Spleen (tissue), 11 donors: ENCODE measurements at regions not wholly inside any gene's neighbourhood (a gene's known extent, or its start where the extent isn't known, plus 50 kb on each side); places are given as distances from the start of the nearest gene placed in this dataset.
A peak's percentile ranks its signal among the peaks of the same experiment; 100 is the strongest.

Experiments used
- DNase-seq: peaks from one replicate; pipeline ENCODE4 v3.0.0-alpha.2; 2020
- H3K27ac ChIP-seq, 8 donors: fragments of 200-600 bp; sonication (generic) in 7 of 8; 1 replicate in 4 of 8; 2 replicates in 4 of 8; pipeline versions ENCODE4 v1.5.0 to v1.8.0; 2016 to 2021; ENCODE audit warnings: inconsistent platforms in 4 of 8, mild to moderate bottlenecking in 4 of 8, moderate library complexity in 1 of 8
- H3K27me3 ChIP-seq, 7 donors: fragments of 200-600 bp; sonication (generic) in 6 of 7; replicated peaks in 1 of 7; 1 replicate in 4 of 7; 2 replicates in 3 of 7; pipeline versions ENCODE4 v1.5.0 to v1.8.0; 2016 to 2021; ENCODE audit warnings: inconsistent platforms in 3 of 7, mild to moderate bottlenecking in 1 of 7
- H3K36me3 ChIP-seq, 6 donors: fragments of 200-600 bp; sonication (generic) in 5 of 6; 1 replicate in 4 of 6; 2 replicates in 2 of 6; pipeline versions ENCODE4 v1.5.0 to v1.8.0; 2016 to 2021; ENCODE audit warnings: inconsistent platforms in 2 of 6
- H3K4me1 ChIP-seq, 6 donors: fragments of 200-600 bp; sonication (generic) in 5 of 6; 1 replicate in 3 of 6; 2 replicates in 3 of 6; pipeline versions ENCODE4 v1.5.0 to v1.8.0; 2016 to 2021; ENCODE audit warnings: inconsistent platforms in 3 of 6
- H3K4me3 ChIP-seq, 8 donors: fragments of 200-600 bp; sonication (generic) in 7 of 8; 1 replicate in 4 of 8; 2 replicates in 4 of 8; pipeline versions ENCODE4 v1.5.0 to v1.8.0; 2016 to 2021; ENCODE audit warnings: inconsistent platforms in 4 of 8, mild to moderate bottlenecking in 4 of 8, moderate library complexity in 2 of 8
- H3K9me3 ChIP-seq, 8 donors: fragments of 200-600 bp; sonication (generic) in 7 of 8; 1 replicate in 4 of 8; 2 replicates in 4 of 8; pipeline versions ENCODE4 v1.5.0 to v1.8.0; 2016 to 2021; ENCODE audit warnings: inconsistent platforms in 4 of 8
- POLR2A ChIP-seq, 3 donors: fragments of 450-650 bp; IDR thresholded peaks; one replicate each; pipeline ENCODE4 v1.5.1; 2017; ENCODE audit warnings: antibody characterized with exemption in 3 of 3, mild to moderate bottlenecking in 1 of 3
- POLR2AphosphoS5 ChIP-seq, 3 donors: sonication (generic); formaldehyde crosslinking; IDR thresholded peaks; one replicate each; pipeline ENCODE4 v1.5.1; 2017; ENCODE audit warnings: antibody characterized with exemption in 3 of 3
- WGBS, 5 donors: extraction: QIAGEN DNeasy Blood & Tissue Kit in 3 of 5; methylation state at CpG; one replicate each; pipeline versions ENCODE4 v1.1.5 to v1.1.7; 2013 to 2018; 5-methylcytosine and 5-hydroxymethylcytosine counted together
- intact Hi-C: fragments of 100-400 bp; cut with DNase I; formaldehyde crosslinking; loops from one replicate; pipeline ENCODE4 v1.15.0; 2023; ENCODE audit warnings: low total_unique reads
- TF ChIP-seq, protein P1 (sequence below), 11 experiments: fragments of 200-600 bp in 7 of 11; fragments of 450-650 bp in 4 of 11; sonication (generic) in 4 of 11; IDR thresholded peaks in 8 of 11; conservative IDR thresholded peaks in 3 of 11; 1 replicate in 7 of 11; 2 replicates in 4 of 11; pipeline versions ENCODE4 v1.4.0 to v1.8.0; 2016 to 2021; ENCODE audit warnings: antibody characterized with exemption in 11 of 11, inconsistent platforms in 4 of 11, mild to moderate bottlenecking in 1 of 11
- donor health status: healthy with polysubstance abuse.
- donor health status: DM: no; HTN: no; CAD: no; lungs with moderate emphysema.
- donor health status: DM: no; HTN: no; CAD: no.
- donor health status: Bipolar disorder and iron deficiency.
- donor health status: healthy.
- donor health status: DM: no; HTN: no; CAD: no.
- donor health status: DM: yes; HTN: yes; CAD: no.

DNA sequence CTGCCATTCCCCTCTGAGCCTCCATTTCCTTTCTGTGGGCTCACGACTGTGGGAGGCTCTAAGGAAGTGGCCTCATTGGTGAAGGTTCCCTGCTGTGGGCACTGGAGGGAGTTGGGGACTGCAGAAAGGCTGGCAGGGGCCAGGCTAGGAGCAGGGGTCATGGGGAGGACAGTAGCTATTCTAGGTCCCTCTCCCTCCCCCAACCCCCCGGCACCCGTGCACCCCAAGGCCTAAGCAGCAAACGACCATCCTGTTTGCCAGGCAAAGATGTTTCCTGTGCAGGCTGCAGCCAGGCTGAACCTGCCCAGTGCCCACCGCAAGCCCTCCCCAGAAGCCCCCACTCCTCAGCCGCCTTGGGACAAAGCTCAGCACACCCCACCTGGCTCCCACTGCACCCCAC lies 189.4 kb downstream of the MN1 start:
- Histone ChIP-seq H3K27me3 (peaks cover 0 to 53% (median 32%) of the 10 kb centered on the region in 7 donors), H3K9me3 (no peaks in the 10 kb centered on the region), H3K4me3 (no peak overlapping the region), H3K36me3 (no peaks in the 10 kb centered on the region), H3K4me1 (peaks cover 0 to 9% (median 0%) of the 10 kb centered on the region in 6 donors), H3K27ac (no peak overlapping the region)
- DNase-seq, result peak; percentile 57
- intact Hi-C loops, result no loop called here
- WGBS, 5 donors, result 2 to 20% (median 8%) methylated on average over 5 to 6 of the region's 6 CpGs
- TF ChIP-seq, protein P1, sequence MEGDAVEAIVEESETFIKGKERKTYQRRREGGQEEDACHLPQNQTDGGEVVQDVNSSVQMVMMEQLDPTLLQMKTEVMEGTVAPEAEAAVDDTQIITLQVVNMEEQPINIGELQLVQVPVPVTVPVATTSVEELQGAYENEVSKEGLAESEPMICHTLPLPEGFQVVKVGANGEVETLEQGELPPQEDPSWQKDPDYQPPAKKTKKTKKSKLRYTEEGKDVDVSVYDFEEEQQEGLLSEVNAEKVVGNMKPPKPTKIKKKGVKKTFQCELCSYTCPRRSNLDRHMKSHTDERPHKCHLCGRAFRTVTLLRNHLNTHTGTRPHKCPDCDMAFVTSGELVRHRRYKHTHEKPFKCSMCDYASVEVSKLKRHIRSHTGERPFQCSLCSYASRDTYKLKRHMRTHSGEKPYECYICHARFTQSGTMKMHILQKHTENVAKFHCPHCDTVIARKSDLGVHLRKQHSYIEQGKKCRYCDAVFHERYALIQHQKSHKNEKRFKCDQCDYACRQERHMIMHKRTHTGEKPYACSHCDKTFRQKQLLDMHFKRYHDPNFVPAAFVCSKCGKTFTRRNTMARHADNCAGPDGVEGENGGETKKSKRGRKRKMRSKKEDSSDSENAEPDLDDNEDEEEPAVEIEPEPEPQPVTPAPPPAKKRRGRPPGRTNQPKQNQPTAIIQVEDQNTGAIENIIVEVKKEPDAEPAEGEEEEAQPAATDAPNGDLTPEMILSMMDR (IDR thresholded peaks at IDR 0.05 in 8 of 11, conservative IDR thresholded peaks at IDR 0.05 in 3 of 11), result no peak
- no peak for TF ChIP-seq POLR2A (IDR thresholded peaks at IDR 0.05)

DNA sequence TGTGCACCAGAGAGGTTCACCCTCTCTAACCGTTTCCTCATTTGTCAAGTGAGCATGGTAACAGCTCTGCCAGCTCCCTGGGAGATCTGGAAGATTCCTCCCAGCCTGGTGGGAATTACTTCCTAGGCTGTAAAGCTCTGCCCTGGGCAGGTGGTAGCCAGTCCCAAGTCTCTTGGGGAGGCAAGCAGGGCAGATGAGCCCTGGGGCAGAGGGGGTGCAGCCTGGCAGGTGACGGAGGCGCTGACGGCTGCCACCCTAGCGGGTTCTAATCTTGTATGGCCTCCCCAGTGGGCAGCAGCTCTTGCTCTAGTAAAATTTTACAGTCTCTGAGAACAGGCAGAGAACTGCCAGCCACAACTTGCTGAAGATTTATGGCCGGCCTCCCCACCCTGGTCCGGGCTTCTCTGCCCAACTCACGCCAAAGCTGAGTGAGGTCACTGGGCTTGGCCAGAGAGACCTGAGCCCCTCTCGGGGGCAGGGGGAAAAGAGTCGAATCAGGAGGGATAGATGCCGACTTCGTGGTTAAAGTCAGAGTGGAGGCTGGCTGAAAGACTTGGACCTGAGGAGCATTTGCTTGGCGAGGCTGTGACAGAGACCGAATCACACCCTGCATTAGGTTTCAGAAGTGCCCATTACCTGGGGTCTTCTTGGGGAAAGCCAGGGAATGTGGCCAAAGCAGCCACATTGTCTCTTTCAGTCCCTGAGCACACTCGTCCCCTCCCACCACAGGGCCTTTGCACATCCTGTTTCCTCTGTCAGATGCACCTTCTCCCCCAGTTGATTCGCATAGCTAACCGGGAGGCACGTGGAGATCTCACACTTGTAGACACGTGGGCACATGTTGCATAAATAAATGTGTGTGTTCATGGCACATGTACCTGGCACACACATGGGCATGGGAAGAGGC lies 188.2 kb downstream of the MN1 start:
- no peaks in the 10 kb centered on the region for H3K36me3 ChIP-seq
- peaks cover 0 to 53% (median 32%) of the 10 kb centered on the region in 7 donors for H3K27me3 ChIP-seq
- TF ChIP-seq POLR2A (IDR thresholded peaks at IDR 0.05) (no peak), POLR2AphosphoS5 (IDR thresholded peaks at IDR 0.05) (no peak)
- TF ChIP-seq, protein P1 (IDR thresholded peaks at IDR 0.05 in 8 of 11, conservative IDR thresholded peaks at IDR 0.05 in 3 of 11), result no peak
- no peak overlapping the region for H3K4me3 ChIP-seq
- peaks cover 0 to 9% (median 0%) of the 10 kb centered on the region in 6 donors for H3K4me1 ChIP-seq
- no peaks in the 10 kb centered on the region for H3K9me3 ChIP-seq
- DNase-seq, result no peak
- intact Hi-C loops, result no loop called here
- no peak overlapping the region for H3K27ac ChIP-seq
- WGBS, 5 donors, result 50 to 65% (median 59%) methylated on average over 18 to 19 of the region's 19 CpGs

DNA sequence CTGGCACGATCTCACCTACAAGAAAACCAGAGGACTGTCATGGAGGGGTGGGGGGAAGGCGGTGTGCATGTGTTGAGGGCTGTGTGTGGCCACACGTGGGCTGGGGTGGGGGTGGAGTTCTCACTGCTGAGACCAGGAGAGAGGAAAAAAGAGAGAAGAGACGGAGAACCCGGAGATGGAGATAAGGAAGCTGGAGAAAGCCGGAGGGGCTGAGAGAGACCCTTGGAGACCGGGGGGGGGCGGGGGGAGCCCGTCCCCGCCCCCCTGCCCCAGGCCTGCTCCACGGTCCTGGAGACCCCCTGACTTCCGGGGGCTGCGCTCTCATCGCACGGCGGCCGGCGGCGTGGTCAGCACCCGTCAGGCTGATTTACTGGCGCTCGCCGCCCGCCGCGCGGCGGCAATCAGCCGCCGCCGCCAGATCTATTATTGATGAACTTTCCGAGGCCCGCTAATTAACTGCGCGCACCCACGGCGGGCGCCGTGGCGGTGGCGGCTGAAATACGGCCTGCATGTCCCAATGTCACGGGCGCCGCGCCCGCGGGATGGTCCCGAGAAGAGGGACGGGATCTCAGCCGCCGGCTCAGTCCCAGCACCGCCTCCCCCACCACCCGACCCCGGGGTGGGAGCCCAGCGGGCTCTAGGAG lies 187.4 kb downstream of the MN1 start:
- H3K27me3 ChIP-seq, result peaks cover 0 to 53% (median 32%) of the 10 kb centered on the region in 7 donors
- no peaks in the 10 kb centered on the region for H3K36me3 ChIP-seq
- peaks cover 0 to 9% (median 0%) of the 10 kb centered on the region in 6 donors for H3K4me1 ChIP-seq
- whole genome bisulfite sequencing, 5 donors, result 9 to 14% (median 10%) methylated on average over 39 to 56 of the region's 56 CpGs
- DNase-seq, result no peak
- TF ChIP-seq, protein P1 (IDR thresholded peaks at IDR 0.05 in 8 of 11, conservative IDR thresholded peaks at IDR 0.05 in 3 of 11), result no peak
- TF ChIP-seq POLR2A (IDR thresholded peaks at IDR 0.05) (no peak), POLR2AphosphoS5 (IDR thresholded peaks at IDR 0.05) (no peak)
- no peaks in the 10 kb centered on the region for H3K9me3 ChIP-seq
- H3K27ac ChIP-seq, result no peak overlapping the region
- intact Hi-C loops, result no loop called here
- no peak overlapping the region for H3K4me3 ChIP-seq

DNA sequence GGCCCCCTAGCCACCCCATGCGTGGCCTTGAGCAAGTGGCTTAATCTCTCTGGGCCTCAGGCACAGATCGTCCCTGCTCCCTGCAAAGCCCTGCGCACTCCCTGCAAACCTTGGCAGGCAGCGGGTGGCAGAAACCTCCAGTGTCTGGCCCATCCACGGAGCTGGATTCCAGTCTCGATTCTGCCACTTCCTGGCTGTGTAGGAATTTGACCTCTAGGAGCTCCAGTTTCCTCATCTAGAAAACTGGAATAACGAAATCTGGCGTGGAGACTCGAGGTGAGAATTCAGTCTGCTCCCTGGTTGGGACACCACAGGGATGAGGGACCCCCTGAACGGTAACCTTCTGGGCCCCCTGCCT lies 186.9 kb downstream of the MN1 start:
- intact Hi-C loops, result no loop called here
- DNase-seq, result no peak
- Histone ChIP-seq H3K4me1 (peaks cover 0 to 9% (median 0%) of the 10 kb centered on the region in 6 donors), H3K27me3 (peaks cover 0 to 53% (median 32%) of the 10 kb centered on the region in 7 donors), H3K36me3 (no peaks in the 10 kb centered on the region), H3K27ac (no peak overlapping the region), H3K4me3 (no peak overlapping the region), H3K9me3 (no peaks in the 10 kb centered on the region)
- TF ChIP-seq, protein P1 (IDR thresholded peaks at IDR 0.05 in 8 of 11, conservative IDR thresholded peaks at IDR 0.05 in 3 of 11), result no peak
- TF ChIP-seq POLR2AphosphoS5 (IDR thresholded peaks at IDR 0.05), result no peak
- TF ChIP-seq POLR2A (IDR thresholded peaks at IDR 0.05), result no peak
- 53 to 67% (median 63%) methylated on average over 9 to 10 of the region's 10 CpGs for WGBS, 5 donors
